Neural cell (in vitro differentiated cells): ENCODE measurements at regions not wholly inside any gene's neighbourhood (a gene's known extent, or its start where the extent isn't known, plus 50 kb on each side); places are given as distances from the start of the nearest gene placed in this dataset.

Source experiments
- H2AFZ ChIP-seq: fragments of 200-600, 300-800 bp; sonication (generic), shearing (Covaris generic); 2 replicates; pipeline ENCODE4 v1.6.0; 2014; ENCODE audit warnings: low read depth, mild to moderate bottlenecking, antibody characterized with exemption, low read length, moderate library complexity
- H3F3A ChIP-seq: fragments of 200-600 bp; shearing (Covaris generic); 2 replicates; pipeline ENCODE4 v1.6.1; 2016; ENCODE audit warnings: mild to moderate bottlenecking, moderate library complexity, mixed read lengths, antibody characterized with exemption, low read length; ENCODE audit not compliant: insufficient read depth, poor library complexity, severe bottlenecking
- H3K27ac ChIP-seq: fragments of 200-600, 300-800 bp; sonication (generic), shearing (Covaris generic); 2 replicates; pipeline ENCODE4 v1.5.1; 2014; ENCODE audit warnings: mild to moderate bottlenecking, low read length, moderate library complexity
- H3K27me3 ChIP-seq: fragments of 300-800, 200-600 bp; sonication (generic), shearing (Covaris generic); 2 replicates; pipeline ENCODE4 v1.6.0; 2014; ENCODE audit warnings: mild to moderate bottlenecking, low read depth, low read length, moderate library complexity; ENCODE audit not compliant: insufficient read depth
- H3K36me3 ChIP-seq: fragments of 300-800, 200-600 bp; sonication (generic), shearing (Covaris generic); 2 replicates; pipeline ENCODE4 v1.5.1; 2014; ENCODE audit warnings: mild to moderate bottlenecking, antibody characterized with exemption, low read length, moderate library complexity; ENCODE audit not compliant: insufficient read depth
- H3K4me2 ChIP-seq: fragments of 300-800, 200-600 bp; sonication (generic), shearing (Covaris generic); 2 replicates; pipeline ENCODE4 v1.6.0; 2014; ENCODE audit warnings: mild to moderate bottlenecking, low read length
- H3K4me3 ChIP-seq: fragments of 300-800, 200-600 bp; sonication (generic), shearing (Covaris generic); 2 replicates; pipeline ENCODE4 v1.5.1; 2014; ENCODE audit warnings: mild to moderate bottlenecking, low read length, moderate library complexity
- H3K79me2 ChIP-seq: fragments of 200-600 bp; shearing (Covaris generic); replicated peaks from 2 replicates; pipeline ENCODE4 v1.6.0; 2014; ENCODE audit warnings: mild to moderate bottlenecking, low read length, moderate library complexity; ENCODE audit not compliant: insufficient read depth
- H3K9ac ChIP-seq: fragments of 300-800, 200-600 bp; sonication (generic), shearing (Covaris generic); 2 replicates; pipeline ENCODE4 v1.6.1; 2016; ENCODE audit warnings: mild to moderate bottlenecking, low read length, mixed read lengths
- H3K9me2 ChIP-seq: fragments of 200-600 bp; shearing (Covaris generic); 2 replicates; pipeline ENCODE4 v1.6.1; 2016; ENCODE audit warnings: mild to moderate bottlenecking, low read length, mixed read lengths; ENCODE audit not compliant: insufficient read depth
- H3K9me3 ChIP-seq: fragments of 200-600, 300-800 bp; sonication (generic), shearing (Covaris generic); 2 replicates; pipeline ENCODE4 v1.6.1; 2016; ENCODE audit warnings: mild to moderate bottlenecking, mixed run types, low read length, moderate library complexity, mixed read lengths
- H4K20me1 ChIP-seq: fragments of 200-600 bp; shearing (Covaris generic); 2 replicates; pipeline ENCODE4 v1.6.1; 2016; ENCODE audit warnings: mild to moderate bottlenecking, mixed run types; ENCODE audit not compliant: insufficient read depth
- CTCF ChIP-seq: fragments of 450-650 bp; IDR thresholded peaks from 2 replicates; pipeline ENCODE4 v1.5.1; 2014; ENCODE audit warnings: antibody characterized with exemption, mild to moderate bottlenecking, moderate library complexity; ENCODE audit not compliant: poor library complexity, severe bottlenecking
- EP300 ChIP-seq: fragments of 450-650 bp; conservative IDR thresholded peaks from 2 replicates; pipeline ENCODE4 v1.6.1; 2014; ENCODE audit warnings: antibody characterized with exemption, mild to moderate bottlenecking, moderate library complexity; ENCODE audit not compliant: poor library complexity, severe bottlenecking
- EZH2 ChIP-seq: fragments of 200-600, 300-800 bp; shearing (Covaris generic), sonication (generic); IDR thresholded peaks from 2 replicates; pipeline ENCODE4 v1.6.1; 2014; ENCODE audit warnings: antibody characterized with exemption, low read length, borderline replicate concordance, mild to moderate bottlenecking; ENCODE audit not compliant: insufficient read depth, poor library complexity, severe bottlenecking
- MXI1 ChIP-seq: fragments of 450-650 bp; conservative IDR thresholded peaks from 2 replicates; pipeline ENCODE4 v1.6.1; 2014; ENCODE audit warnings: antibody characterized with exemption, mild to moderate bottlenecking; ENCODE audit not compliant: poor library complexity, severe bottlenecking
- POLR2AphosphoS5 ChIP-seq: IDR thresholded peaks from 2 replicates; pipeline ENCODE4 v1.6.1; 2012
- RAD21 ChIP-seq: fragments of 450-650 bp; conservative IDR thresholded peaks from 2 replicates; pipeline ENCODE4 v1.6.1; 2014; ENCODE audit warnings: antibody characterized with exemption, mild to moderate bottlenecking, moderate library complexity
- SMC3 ChIP-seq: fragments of 450-650 bp; conservative IDR thresholded peaks from 2 replicates; pipeline ENCODE4 v1.6.1; 2014; ENCODE audit warnings: antibody characterized with exemption, mild to moderate bottlenecking, moderate library complexity; ENCODE audit not compliant: poor library complexity
- TAF1 ChIP-seq: IDR thresholded peaks from 2 replicates; pipeline ENCODE4 v1.6.1; 2012; ENCODE audit warnings: low read depth
- TF ChIP-seq, protein P1 (sequence below): IDR thresholded peaks from 2 replicates; pipeline ENCODE4 v1.6.1; 2012; ENCODE audit warnings: borderline replicate concordance

GRCh38 chr9:124196814-124197176, 61.0 kb upstream of the NEK6 start:
- Histone ChIP-seq H3K27me3 (no peaks in the 10 kb centered on the region), H3F3A (no peaks in the 10 kb centered on the region), H2AFZ (no peak overlapping the region), H3K9ac (no peak overlapping the region), H3K36me3 (no peaks in the 10 kb centered on the region), H4K20me1 (no peaks in the 10 kb centered on the region), H3K4me3 (no peak overlapping the region), H3K9me2 (no peaks in the 10 kb centered on the region), H3K27ac (no peak overlapping the region), H3K79me2 (no peaks in the 10 kb centered on the region), H3K4me2 (no peak overlapping the region), H3K9me3 (no peaks in the 10 kb centered on the region)
- TF ChIP-seq POLR2AphosphoS5 (no peak), MXI1 (no peak)

GRCh38 chr9:124197177-124198095, 60.3 kb upstream of the NEK6 start:
- Histone ChIP-seq H3K79me2 (no peaks in the 10 kb centered on the region), H2AFZ (no peak overlapping the region), H3K27me3 (no peaks in the 10 kb centered on the region), H4K20me1 (no peaks in the 10 kb centered on the region), H3K36me3 (no peaks in the 10 kb centered on the region), H3K9me2 (no peaks in the 10 kb centered on the region), H3K27ac (no peak overlapping the region), H3K9ac (no peak overlapping the region), H3K9me3 (no peaks in the 10 kb centered on the region), H3K4me2 (no peak overlapping the region), H3K4me3 (no peak overlapping the region), H3F3A (no peaks in the 10 kb centered on the region)
- TF ChIP-seq TAF1 (no peak), EP300 (no peak), SMC3 (no peak), POLR2AphosphoS5 (no peak), CTCF (no peak)

GRCh38 chr9:124198331-124198730, 59.4 kb upstream of the NEK6 start:
- Histone ChIP-seq H3K36me3 (no peaks in the 10 kb centered on the region), H4K20me1 (no peaks in the 10 kb centered on the region), H3K27ac (no peak overlapping the region), H3K4me2 (no peak overlapping the region), H2AFZ (no peak overlapping the region), H3K9me2 (no peaks in the 10 kb centered on the region), H3K9ac (no peak overlapping the region), H3K9me3 (no peaks in the 10 kb centered on the region), H3K4me3 (no peak overlapping the region), H3K27me3 (no peaks in the 10 kb centered on the region), H3F3A (no peaks in the 10 kb centered on the region), H3K79me2 (no peaks in the 10 kb centered on the region)
- no peak for TF ChIP-seq EP300
- TF ChIP-seq TAF1 = no peak
- TF ChIP-seq, protein P1, sequence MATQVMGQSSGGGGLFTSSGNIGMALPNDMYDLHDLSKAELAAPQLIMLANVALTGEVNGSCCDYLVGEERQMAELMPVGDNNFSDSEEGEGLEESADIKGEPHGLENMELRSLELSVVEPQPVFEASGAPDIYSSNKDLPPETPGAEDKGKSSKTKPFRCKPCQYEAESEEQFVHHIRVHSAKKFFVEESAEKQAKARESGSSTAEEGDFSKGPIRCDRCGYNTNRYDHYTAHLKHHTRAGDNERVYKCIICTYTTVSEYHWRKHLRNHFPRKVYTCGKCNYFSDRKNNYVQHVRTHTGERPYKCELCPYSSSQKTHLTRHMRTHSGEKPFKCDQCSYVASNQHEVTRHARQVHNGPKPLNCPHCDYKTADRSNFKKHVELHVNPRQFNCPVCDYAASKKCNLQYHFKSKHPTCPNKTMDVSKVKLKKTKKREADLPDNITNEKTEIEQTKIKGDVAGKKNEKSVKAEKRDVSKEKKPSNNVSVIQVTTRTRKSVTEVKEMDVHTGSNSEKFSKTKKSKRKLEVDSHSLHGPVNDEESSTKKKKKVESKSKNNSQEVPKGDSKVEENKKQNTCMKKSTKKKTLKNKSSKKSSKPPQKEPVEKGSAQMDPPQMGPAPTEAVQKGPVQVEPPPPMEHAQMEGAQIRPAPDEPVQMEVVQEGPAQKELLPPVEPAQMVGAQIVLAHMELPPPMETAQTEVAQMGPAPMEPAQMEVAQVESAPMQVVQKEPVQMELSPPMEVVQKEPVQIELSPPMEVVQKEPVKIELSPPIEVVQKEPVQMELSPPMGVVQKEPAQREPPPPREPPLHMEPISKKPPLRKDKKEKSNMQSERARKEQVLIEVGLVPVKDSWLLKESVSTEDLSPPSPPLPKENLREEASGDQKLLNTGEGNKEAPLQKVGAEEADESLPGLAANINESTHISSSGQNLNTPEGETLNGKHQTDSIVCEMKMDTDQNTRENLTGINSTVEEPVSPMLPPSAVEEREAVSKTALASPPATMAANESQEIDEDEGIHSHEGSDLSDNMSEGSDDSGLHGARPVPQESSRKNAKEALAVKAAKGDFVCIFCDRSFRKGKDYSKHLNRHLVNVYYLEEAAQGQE = no peak
- TF ChIP-seq SMC3 = no peak
- no peak for TF ChIP-seq EZH2
- no peak for TF ChIP-seq MXI1
- TF ChIP-seq POLR2AphosphoS5 = no peak
- TF ChIP-seq CTCF = no peak
- no peak for TF ChIP-seq RAD21
